HuH-7 (cell line): ENCODE measurements at regions not wholly inside any gene's neighbourhood (a gene's known extent, or its start where the extent isn't known, plus 50 kb on each side); places are given as distances from the start of the nearest gene placed in this dataset.
"Not testable (repeated sequence)": the region's sequence is repeated elsewhere in the genome, so short reads cannot be mapped to it uniquely, and the experiment has no call there.

Experiments
- DNase-seq: peaks from one replicate; pipeline ENCODE4 v3.0.0; 2011; ENCODE audit warnings: low spot score

DNA sequence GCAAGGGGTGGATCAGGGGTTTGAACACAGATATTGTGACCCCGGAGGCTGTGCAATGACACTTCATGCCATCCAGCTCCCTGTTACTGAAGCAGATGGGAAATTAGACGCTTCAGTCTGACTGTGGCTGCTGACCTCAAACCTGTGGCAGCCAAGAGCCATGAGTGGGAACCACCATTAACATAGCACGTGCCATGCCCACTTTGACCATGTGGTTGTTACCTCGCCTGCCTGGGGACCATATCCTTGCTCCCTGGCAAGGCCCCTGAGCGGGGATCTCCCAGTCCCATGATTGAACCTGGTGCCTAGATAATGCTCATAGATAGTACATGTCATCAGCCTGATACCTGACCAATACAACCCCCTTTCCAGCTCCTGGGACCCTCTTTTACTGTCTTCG lies 68.9 kb downstream of the CYP26B1 start:
- DNase-seq = no peak

DNA sequence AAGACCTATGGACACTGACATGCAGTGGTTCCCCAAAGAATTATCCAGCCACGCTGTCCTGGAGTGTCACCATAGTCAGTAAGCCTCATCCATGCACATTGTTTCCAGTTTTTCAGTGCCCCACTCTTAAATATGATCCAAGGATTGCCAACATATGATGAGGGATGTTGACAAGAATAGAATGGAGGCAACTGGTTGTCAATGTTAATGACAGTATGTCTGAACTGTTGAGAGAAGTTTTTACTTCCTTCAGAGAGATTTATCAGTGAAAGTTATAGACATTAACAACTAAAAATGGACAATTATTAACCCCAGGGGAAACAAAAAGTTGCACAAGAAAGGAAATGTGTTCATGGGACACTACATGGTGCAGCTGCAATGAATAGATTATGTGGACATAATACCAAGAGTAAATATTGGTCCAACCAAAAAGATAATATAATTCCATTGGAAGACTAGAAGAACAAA lies 69.9 kb downstream of the CYP26B1 start:
- DNase-seq = peak; percentile 74

DNA sequence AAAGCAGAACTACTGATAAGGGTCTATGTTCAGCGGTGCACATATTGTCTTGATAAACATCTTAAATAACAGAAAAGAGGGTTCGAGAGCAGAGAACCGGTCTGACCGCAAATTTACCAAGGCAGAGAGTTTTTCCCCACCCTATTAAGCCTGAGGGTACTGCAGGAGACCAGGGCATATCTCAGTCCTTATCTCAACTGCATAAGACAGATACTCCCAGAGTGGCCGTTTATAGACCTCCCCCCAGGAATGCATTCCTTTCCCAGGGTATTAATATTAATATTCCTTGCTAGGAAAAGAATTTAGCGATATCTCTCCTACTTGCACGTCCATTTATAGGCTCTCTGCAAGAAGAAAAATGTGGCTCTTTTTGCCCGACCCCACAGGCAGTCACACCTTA lies 74.3 kb downstream of the CYP26B1 start:
- DNase-seq = not testable (repeated sequence)

DNA sequence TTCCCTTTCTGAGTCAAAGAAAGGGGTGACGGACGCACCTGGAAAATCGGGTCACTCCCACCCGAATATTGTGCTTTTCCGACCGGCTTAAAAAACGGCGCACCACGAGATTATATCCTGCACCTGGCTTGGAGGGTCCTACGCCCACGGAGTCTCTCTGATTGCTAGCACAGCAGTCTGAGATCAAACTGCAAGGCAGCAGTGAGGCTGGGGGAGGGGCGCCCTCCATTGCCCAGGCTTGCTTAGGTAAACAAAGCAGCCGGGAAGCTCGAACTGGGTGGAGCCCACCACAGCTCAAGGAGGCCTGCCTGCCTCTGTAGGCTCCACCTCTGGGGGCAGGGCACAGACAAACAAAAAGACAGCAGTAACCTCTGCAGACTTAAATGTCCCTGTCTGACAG lies 83.5 kb downstream of the CYP26B1 start:
- not testable (repeated sequence) for DNase-seq

DNA sequence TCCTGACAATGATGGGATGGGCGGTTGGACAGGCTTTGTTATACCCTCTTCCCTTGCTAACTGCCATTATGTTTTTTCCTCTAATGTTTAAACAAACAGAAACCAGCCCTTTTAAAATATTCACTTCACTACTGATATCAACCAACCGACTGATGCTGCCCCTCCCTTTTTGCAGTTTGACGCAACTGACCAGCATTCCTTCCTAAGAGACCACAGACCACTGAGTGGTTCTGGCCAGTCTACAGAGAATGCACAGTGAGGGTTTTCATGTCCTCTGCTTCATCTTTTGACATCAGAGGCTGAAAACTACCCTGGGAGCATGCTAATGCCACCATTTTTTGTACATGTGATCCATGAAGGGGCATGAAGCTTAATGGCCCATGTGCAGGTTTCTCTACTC lies 85.3 kb downstream of the CYP26B1 start:
- no peak for DNase-seq

DNA sequence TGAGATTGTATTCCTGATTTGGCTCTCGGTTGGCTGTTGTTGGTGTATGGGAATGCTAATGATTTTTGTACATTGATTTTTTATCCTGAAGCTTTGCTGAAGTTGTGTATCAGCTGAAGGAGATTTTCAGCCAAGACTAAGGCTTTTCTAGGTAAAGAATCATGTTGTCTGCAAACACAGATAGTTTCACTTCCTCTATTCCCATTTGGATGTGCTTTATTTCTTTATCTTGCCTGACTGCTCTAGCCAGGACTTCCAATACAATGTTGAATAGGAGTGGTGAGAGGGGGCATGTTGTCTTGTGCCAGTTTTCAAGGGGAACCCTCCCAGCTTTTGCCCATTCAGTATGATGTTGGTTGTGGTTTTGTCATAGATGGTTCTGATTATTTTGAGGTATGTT lies 90.4 kb downstream of the CYP26B1 start:
- DNase-seq = no peak

DNA sequence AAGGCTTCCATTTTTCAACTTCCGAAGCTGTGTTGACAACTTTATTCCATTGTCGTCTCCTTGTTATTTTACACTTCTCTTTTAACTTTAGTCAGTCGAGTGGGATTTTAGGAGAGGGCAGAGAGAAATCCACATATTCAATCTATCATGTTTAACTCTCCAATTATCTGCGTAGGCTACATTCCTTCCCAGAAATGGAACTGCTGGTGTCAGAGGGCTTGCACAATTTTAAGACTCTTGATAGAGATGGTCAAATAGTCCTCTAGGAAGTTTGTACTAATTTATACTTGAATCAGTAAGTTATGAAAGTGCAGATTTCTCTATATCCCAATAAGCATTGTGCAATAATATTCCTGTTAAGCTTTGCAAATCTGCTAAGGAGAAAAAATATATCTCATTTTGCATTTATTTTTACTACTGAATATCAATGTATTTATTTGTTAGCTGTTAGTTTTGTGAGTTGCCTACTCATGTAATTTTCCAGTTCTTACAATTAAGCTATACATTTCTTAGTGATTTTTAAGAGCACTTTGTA lies 95.6 kb downstream of the CYP26B1 start:
- no peak for DNase-seq

DNA sequence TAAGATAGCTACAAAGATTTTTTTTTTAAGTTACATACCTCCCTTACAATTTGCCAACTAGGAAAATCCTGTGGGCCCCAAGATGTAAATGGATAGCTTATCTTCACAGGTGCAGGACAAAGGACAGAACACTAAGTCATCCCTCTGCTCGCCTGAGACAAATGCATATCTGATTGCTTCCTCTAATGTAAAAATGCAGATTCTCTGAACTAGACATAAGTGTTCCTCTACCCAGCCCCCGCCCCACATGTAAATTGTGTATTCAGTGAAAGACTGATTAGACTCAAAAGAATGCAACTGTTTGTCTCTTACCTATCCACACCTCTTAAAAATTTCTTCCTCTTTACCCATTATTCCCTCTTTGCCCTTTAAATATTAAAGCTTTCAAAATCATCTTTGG lies 96.5 kb downstream of the CYP26B1 start:
- DNase-seq = no peak

DNA sequence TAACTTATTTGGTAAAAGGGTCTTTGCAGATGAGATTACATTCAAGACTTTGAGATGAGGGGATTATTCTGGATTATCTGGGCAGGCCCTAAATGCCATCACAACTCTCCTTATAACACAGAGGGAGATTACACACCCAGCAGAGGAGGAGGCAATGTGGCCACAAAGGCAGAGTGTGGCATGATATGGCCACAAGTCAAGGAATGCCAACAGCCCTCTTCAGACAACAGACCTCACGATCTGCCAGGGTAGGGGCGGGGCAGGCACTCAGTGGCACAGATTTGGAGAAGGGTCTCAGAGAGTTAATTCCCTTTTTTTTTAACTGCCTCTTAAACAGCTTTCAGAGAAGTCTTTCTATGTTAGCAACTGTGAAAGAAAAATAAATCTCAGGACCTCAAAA lies 96.9 kb downstream of the CYP26B1 start:
- no peak for DNase-seq

DNA sequence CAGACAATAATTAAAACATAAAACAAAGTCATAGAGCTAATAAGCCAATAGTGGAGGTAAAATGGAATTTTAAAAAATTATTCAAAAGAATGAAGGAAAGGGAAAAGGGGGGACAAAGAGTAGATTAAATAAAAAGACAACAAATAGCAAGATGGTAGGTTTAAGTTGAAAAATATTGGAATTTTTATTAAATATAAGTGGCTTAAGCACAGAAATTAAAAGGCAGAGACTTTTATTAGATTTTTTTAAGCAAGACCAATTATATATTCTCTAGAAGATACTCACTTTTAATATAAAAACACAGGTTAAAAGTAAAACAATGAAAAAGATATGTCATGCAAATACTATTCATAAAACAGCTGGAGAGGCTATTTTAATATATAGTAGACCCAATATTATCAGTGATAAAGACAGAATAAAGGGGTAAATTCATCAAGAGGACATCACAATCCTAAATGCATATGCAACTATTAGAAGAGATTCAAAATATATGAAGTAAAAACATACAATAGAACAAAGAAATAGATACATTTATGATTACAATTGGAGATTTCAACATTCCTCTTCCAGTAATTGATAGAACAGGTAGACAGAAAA lies 98.7 kb downstream of the CYP26B1 start:
- no peak for DNase-seq

DNA sequence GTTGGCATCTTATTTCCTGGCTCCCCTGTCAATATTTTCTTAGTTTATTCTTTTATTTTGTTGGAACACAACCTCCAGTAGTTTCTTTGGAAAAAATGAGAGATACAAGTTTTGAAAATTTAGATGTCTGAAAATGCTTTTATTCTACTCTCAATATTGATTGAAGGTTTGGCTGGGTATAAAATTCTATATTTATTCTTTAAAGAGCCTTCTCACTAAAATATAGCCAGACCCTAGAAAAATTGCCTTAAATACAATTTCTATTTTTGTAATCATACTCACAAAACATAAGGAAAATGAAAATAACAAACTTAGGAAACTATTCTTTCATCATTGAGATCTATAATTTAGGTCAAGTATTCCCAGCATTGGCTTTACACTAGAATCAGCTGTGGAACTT lies 103.7 kb downstream of the CYP26B1 start:
- DNase-seq = no peak

DNA sequence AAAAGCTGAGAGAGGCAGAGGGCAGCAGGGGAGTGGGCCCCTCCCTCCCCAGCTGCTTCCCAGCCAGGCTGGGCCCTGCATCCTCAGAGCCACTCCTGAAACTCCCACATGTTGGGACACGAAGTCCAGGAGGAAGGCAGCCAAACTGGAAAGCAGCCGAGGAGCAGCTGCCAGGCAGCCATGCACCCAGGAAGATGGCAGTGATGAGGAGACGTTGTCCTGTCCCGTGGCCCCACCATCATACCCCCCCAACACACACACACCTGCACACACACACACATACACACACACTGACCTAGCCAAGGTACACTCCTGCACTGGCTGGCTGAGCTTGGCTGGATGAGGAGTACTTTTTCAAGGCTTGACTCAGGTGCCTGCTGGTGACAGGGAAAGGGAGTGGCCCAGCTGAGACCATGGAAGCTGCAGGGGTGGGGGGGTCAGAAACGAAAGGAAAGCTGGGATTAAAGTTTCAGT lies 106.0 kb downstream of the CYP26B1 start:
- DNase-seq = no peak

DNA sequence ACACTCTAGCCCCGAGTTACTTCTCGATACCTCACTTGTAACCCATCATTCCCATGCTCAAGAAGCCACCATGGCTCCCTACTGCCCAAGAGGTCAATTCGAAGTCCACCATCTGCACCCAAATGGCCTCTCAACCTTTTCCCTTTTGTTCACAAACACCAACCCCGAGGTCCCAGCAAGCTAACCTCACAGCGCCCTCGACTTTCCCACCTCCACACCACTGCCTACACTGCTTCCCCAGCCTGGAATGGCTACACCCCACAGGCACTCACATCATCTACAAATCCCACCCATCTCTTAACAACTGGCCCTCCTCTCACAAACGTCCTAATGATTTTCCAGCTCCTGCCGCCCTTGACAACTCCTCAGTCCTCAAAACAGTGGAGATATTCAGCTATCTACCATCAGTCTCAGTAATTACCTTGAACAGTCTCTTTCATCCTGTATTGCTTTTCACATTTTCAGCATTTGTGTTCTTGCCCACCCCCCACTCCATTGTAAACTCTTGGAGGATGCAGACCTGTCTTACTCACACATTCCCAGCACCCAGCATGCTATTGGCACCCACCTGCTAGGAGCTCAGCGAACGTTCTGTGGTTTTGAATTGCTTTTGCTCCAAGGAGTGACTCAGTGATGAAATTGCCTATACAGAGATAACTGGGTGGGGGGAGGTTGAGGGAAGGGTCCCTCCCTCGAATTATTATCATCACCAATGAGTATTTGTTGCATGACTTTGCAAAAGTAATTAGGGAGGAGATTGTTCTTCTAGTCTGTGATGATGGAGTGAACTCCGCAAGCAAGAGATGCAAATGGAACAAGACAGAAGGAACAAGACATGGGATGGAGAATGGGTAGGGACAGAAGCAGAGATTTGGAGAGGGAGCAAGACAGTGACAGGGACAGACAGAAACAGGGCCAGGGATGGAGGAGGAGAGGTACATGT lies 106.8 kb downstream of the CYP26B1 start:
- DNase-seq = no peak

DNA sequence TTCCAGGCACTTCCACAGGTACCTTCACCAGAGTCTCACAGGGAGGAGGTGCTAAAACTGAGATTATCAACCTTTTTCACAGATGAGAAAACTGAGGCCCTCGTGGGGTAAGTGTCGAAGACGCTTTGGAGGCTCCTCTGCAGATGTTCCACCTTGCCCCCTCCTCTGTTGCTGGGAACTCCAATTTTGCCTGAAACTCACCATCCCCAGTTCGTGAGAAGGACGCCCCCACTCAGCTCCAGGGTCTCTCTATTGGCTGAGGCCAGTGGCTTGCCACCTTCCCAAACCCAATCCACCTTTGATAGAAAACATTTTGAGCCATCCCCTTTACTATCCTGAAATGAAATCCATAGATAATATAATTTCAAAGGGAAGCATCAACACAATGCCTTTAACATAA lies 109.1 kb downstream of the CYP26B1 start:
- DNase-seq = no peak

DNA sequence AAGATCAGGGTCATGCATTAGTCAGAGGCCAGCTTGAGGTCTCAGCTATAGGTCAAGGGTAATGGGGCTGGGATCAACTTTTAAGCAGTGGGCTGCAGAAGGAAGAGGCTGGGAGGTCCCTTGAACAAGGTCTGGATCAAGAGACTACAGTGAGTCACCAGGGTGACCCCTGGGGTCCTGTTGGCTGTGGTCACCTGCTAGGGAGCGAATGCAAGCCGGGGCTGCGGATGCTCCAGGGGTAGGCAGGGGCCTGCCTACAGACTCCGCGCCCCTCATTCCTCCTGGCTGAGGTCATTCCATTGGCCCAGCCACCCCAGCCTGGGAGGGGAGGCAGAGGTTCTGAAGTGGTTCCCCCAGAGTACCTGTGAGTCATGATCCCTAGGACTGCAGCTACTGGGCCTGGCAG lies 110.4 kb downstream of the CYP26B1 start:
- no peak for DNase-seq

DNA sequence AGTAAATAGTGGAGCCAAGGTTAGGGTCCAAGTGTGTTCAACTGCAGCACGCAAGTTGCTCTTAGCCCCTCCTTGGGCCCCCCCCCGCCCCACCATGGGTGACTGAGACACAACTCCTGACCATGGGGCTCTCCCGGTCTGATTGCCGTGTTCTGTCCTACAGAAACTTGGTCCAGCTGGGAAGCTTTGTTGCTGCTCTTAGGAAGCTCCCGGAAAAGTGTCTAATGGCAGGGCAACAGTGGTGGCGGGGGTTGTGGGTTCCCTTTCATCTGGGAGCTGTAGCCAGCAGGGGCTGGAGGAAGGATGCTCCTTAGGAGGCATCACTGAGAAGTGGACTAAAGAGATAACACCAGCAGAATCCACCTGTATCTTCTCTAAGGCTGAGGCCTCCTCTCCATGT lies 111.1 kb downstream of the CYP26B1 start:
- DNase-seq = no peak

DNA sequence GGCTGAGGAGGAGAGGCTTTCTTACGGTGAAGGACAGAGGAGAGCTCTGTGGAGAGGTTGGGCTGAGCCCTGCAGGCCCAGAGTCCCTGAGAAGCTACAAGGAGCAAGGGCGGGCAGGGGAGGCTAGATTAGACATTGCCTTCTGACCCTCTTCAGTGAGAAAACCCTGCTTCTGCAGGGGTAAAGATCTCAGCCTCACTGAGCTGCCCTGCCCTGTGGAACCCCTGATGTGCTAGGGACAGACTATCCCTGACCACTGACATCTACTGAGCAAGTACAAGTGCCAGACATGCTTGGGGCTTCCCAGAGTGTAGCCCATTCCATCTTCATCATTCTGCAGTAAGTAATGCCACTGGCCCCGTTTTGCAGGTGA lies 111.5 kb downstream of the CYP26B1 start:
- no peak for DNase-seq

DNA sequence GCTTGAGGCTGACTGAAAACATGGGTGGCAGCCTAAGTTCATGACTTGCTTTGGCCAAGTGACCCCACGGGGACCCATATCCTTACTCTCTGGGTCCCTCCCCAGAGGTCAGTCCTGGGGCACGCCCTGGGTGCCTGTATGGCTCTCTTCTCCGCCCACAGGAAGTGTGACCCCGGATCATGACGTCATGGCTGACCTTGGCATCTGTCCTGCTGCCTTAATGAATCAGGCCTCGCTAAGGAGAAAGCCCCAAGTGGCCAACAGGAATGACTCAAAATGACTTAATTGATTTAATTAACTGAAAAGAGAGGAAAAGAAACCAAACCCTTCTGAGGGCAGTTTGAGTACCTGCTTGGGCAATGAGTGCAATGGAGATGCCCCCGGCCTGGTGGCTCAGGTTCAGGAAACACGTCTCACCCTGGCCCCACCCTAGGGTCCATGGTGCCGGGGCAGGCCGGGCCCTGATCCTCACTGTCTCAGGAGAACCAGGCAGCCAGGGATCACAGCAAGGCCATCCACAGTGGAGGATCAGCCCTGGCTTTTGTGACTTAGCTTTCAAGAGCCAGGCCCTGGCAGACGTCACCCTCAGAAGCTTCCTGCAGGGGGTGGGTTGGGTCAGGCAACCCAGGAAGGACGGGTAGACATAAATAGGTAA lies 112.0 kb downstream of the CYP26B1 start:
- no peak for DNase-seq

DNA sequence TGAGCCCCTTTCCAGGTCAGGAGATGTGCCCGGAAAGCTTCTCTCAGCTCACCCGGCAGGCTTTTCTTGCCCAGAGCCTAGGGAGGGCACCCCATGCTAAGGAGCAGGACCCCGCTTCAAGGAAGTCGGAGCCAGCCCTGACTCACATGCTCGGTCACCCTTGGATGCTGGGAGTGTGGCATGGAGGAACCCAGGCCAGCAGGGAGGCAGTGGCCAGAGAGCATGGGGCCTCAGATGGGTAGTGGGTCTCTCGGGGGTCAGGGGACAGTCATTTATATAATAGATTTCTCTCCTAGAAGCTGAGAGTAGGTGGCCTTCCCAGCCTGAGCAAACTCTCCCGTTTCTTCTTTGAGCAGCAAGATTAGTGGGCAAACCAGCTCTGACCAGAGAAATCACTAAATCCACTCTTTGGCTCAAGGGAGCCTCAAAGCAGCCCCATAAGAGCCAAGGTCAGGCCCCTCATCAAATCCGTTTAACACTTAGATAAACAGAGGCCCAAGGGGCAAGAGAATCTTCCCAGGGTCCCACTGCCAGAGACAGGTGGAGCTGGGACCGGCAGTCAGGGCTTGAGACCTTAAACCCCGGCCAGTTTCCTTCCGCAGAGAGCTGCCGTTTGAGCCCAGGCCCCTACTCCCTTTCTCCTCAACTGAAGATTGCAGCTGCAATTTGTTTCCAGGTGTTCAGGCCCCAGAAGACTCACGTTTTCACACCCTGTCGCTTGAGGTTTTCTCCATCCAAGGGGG lies 113.1 kb downstream of the CYP26B1 start:
- DNase-seq = no peak

DNA sequence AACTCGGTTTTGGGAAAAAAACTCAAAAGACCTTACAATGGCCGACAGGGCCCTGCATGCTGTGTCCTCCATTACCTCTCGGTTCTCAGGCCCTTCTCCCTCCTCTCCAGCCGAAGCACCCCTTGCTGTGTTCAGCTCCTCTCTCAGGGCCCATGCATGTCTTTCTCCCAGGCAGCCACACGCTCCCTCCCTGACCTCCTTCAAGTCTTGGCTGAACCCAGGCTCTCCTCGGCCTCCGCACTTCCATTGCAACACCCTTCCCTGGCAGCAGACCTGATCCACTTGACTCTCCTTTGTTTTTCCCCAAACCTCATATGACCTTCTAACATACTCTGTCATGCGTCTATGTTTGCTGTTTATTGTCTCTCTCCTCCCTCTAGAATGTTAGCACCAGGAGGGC lies 114.0 kb downstream of the CYP26B1 start:
- no peak for DNase-seq

DNA sequence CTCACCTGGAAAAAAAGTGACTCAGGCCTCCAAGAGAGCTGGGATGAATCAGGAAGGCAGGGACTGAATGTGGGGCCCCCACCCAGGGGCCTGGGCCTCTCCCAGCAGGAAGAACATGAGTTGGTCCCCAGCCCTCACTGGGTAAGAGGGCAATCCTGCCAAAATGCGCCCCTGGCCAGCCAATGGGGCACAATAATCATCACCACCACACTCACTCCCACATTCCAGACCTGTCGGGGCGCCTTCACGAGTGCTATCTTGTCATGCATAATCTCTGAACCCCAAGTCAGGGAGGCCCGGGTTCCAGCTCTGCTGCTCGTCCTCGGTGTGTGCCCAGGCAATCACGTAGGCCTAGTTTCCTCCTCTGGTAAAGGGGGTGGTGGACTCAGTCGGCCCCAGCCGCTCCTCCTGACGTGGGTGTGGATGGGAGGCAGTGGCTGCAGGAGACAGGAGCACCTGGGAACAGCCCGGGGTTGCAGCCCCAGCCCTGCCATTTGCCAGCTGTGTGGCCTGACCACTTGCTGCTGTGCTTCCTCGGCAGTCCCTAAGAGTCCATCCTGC lies 115.1 kb downstream of the CYP26B1 start:
- DNase-seq = no peak
